Left ventricle myocardium inferior (tissue), 1 donor: ENCODE measurements at regions not wholly inside any gene's neighbourhood (a gene's known extent, or its start where the extent isn't known, plus 50 kb on each side); places are given as distances from the start of the nearest gene placed in this dataset.

Experiments used
- DNase-seq: peaks from one replicate; pipeline ENCODE4 v3.0.0-alpha.2; 2020
- H3K27ac ChIP-seq: fragments of 200-600 bp; replicated peaks from 2 replicates; pipeline ENCODE4 v1.8.0; 2021
- H3K27me3 ChIP-seq: fragments of 200-600 bp; 2 replicates; pipeline ENCODE4 v1.8.0; 2021; ENCODE audit warnings: low read depth
- H3K36me3 ChIP-seq: fragments of 200-600 bp; 2 replicates; pipeline ENCODE4 v1.8.0; 2021
- H3K4me1 ChIP-seq: fragments of 200-600 bp; 2 replicates; pipeline ENCODE4 v1.8.0; 2021
- H3K4me3 ChIP-seq: fragments of 200-600 bp; 2 replicates; pipeline ENCODE4 v1.8.0; 2021; ENCODE audit warnings: mild to moderate bottlenecking, moderate library complexity
- H3K9me3 ChIP-seq: fragments of 200-600 bp; replicated peaks from 2 replicates; pipeline ENCODE4 v1.8.0; 2021
- CTCF ChIP-seq: fragments of 200-600 bp; IDR thresholded peaks from 2 replicates; pipeline ENCODE4 v1.8.0; 2021; ENCODE audit warnings: antibody characterized with exemption, mild to moderate bottlenecking, borderline replicate concordance
- intact Hi-C: fragments of 100-400 bp; cut with micrococcal nuclease; formaldehyde crosslinking; loops from one replicate; pipeline ENCODE4 v1.11.0; 2022
- donor health status: DM: no; HTN: yes; CAD: no; lungs with severe emphysema.

- DNase-seq: no peak
- intact Hi-C loops: no loop called here
- no peak for TF ChIP-seq CTCF
- Histone ChIP-seq H3K4me3 (no peak overlapping the region), H3K36me3 (no peaks in the 10 kb centered on the region), H3K9me3 (peaks cover 12% of the 10 kb centered on the region), H3K27ac (no peak overlapping the region), H3K27me3 (no peaks in the 10 kb centered on the region), H3K4me1 (no peaks in the 10 kb centered on the region)
Observed at GRCh38 chr1:78792756-78793155, 143.1 kb downstream of the IFI44 start.

- H3K36me3 ChIP-seq: no peaks in the 10 kb centered on the region
- no peaks in the 10 kb centered on the region for H3K4me1 ChIP-seq
- peaks cover 10% of the 10 kb centered on the region for H3K9me3 ChIP-seq
- DNase-seq: no peak
- no peak for TF ChIP-seq CTCF
- no peaks in the 10 kb centered on the region for H3K27me3 ChIP-seq
- H3K4me3 ChIP-seq: no peak overlapping the region
- H3K27ac ChIP-seq: no peak overlapping the region
- intact Hi-C loops: no loop called here
Observed at GRCh38 chr1:78797108-78797781, 147.6 kb downstream of the IFI44 start.

GRCh38 chr1:78799926-78800325, 150.3 kb downstream of the IFI44 start:
- Histone ChIP-seq H3K27me3 (no peaks in the 10 kb centered on the region), H3K9me3 (no peaks in the 10 kb centered on the region), H3K4me3 (no peak overlapping the region), H3K4me1 (no peaks in the 10 kb centered on the region), H3K27ac (no peak overlapping the region), H3K36me3 (no peaks in the 10 kb centered on the region)
- DNase-seq: no peak
- intact Hi-C loops: no loop called here
- TF ChIP-seq CTCF: no peak

- Histone ChIP-seq H3K4me1 (no peaks in the 10 kb centered on the region), H3K27me3 (no peaks in the 10 kb centered on the region), H3K27ac (no peak overlapping the region), H3K36me3 (no peaks in the 10 kb centered on the region), H3K4me3 (no peak overlapping the region), H3K9me3 (no peaks in the 10 kb centered on the region)
- intact Hi-C loops: no loop called here
- no peak for DNase-seq
- TF ChIP-seq CTCF: no peak
Observed at GRCh38 chr1:78814176-78814575, 164.5 kb downstream of the IFI44 start.

GRCh38 chr1:78825561-78825960, 175.9 kb downstream of the IFI44 start:
- intact Hi-C loops: no loop called here

More at GRCh38 chr1:78825561-78825960, 175.9 kb downstream of the IFI44 start:
- H3K4me3 ChIP-seq: no peak overlapping the region
- no peaks in the 10 kb centered on the region for H3K4me1 ChIP-seq
- no peaks in the 10 kb centered on the region for H3K27me3 ChIP-seq
- no peak for TF ChIP-seq CTCF
- DNase-seq: no peak
- H3K27ac ChIP-seq: no peak overlapping the region
- no peaks in the 10 kb centered on the region for H3K36me3 ChIP-seq
- no peaks in the 10 kb centered on the region for H3K9me3 ChIP-seq
